ENCODE measurements at regions not wholly inside any gene's neighbourhood (a gene's known extent, or its start where the extent isn't known, plus 50 kb on each side); places are given as distances from the start of the nearest gene placed in this dataset.
"Not testable (repeated sequence)": the region's sequence is repeated elsewhere in the genome, so short reads cannot be mapped to it uniquely, and the experiment has no call there.

DNA sequence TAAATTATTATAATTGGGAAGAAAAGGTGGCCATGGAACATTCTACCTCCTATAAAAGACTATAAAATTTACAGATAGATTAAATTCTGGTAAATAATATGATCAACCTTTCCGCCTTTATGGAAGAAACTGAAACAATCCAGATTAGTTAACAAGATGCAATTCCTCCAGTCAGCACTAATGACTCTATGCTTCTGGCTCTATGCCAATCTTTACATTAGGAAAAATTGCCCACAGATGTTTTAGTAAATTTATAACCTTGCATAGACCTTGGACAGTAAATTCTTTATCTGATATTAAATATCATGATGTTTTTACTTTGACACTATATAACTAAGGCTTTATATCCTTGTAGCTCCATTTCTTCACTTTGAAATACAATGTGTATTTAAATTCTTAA is 2302.5 kb downstream of the ARAP2 start:
- no peaks in the 10 kb centered on the region for H3K36me3 ChIP-seq
- H3K4me1 ChIP-seq: no peaks in the 10 kb centered on the region
- no peak for DNase-seq (ENCODE audit: low spot score in 2 of 2)
- H3K27me3 ChIP-seq: no peaks in the 10 kb centered on the region
- no peak overlapping the region for H3K27ac ChIP-seq
- no peaks in the 10 kb centered on the region for H3K9me3 ChIP-seq
- no peak for TF ChIP-seq POLR2A (IDR thresholded peaks at IDR 0.05)
- TF ChIP-seq EP300 (IDR thresholded peaks at IDR 0.05): no peak
- TF ChIP-seq, protein P1, sequence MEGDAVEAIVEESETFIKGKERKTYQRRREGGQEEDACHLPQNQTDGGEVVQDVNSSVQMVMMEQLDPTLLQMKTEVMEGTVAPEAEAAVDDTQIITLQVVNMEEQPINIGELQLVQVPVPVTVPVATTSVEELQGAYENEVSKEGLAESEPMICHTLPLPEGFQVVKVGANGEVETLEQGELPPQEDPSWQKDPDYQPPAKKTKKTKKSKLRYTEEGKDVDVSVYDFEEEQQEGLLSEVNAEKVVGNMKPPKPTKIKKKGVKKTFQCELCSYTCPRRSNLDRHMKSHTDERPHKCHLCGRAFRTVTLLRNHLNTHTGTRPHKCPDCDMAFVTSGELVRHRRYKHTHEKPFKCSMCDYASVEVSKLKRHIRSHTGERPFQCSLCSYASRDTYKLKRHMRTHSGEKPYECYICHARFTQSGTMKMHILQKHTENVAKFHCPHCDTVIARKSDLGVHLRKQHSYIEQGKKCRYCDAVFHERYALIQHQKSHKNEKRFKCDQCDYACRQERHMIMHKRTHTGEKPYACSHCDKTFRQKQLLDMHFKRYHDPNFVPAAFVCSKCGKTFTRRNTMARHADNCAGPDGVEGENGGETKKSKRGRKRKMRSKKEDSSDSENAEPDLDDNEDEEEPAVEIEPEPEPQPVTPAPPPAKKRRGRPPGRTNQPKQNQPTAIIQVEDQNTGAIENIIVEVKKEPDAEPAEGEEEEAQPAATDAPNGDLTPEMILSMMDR (IDR thresholded peaks at IDR 0.05): no peak
- WGBS, 2 donors: 77% methylated on average over 1 of the region's 1 CpG
- no peak overlapping the region for H3K4me3 ChIP-seq

DNA sequence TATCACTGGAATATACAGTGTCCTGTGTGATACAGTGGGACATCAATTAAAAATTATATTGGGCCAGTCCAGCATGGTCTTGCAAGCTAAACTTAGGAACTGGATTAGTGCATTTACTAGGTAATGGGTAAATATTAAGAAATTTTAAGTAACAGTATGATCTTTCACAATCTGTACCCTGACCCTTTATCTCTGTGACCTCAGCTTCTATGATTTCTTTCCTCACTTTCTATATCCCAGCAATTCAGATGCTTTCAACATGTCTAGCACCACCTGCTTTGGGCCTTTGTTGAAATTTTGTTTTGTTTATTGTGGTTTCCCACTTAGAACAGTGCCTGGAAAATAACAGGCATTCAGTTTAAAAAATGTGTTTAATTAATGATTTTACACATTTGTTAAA is 2295.4 kb downstream of the ARAP2 start:
- no peak overlapping the region for H3K27ac ChIP-seq
- H3K36me3 ChIP-seq: no peaks in the 10 kb centered on the region
- DNase-seq (ENCODE audit: low spot score in 2 of 2): no peak
- H3K4me3 ChIP-seq: no peak overlapping the region
- no peaks in the 10 kb centered on the region for H3K4me1 ChIP-seq
- H3K27me3 ChIP-seq: no peaks in the 10 kb centered on the region
- H3K9me3 ChIP-seq: no peaks in the 10 kb centered on the region
- TF ChIP-seq POLR2A (IDR thresholded peaks at IDR 0.05) (no peak), EP300 (IDR thresholded peaks at IDR 0.05) (no peak)
- TF ChIP-seq, protein P1 (IDR thresholded peaks at IDR 0.05): no peak

DNA sequence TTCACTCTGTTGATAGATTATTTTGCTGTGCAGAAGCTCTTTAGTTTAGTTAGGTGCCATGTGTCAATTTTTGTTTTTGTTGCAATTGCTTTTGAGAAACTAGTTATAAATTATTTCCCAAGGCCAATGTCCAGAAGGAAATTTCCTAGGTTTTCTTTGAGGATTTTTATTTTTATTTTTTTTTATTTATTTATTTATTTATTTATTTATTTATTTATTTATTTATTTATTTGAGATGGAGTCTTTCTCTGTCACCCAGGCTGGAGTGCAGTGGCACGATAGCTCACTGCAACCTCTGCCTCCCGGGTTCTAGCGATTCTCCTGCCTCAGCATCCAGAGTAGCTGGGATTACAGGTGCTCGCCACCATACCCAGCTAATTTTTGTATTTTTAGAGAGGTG is 2290.5 kb downstream of the ARAP2 start:
- not testable (repeated sequence) for H3K4me3 ChIP-seq; H3K4me1 ChIP-seq; H3K27me3 ChIP-seq; H3K27ac ChIP-seq; H3K9me3 ChIP-seq; H3K36me3 ChIP-seq; DNase-seq (ENCODE audit: low spot score in 2 of 2)
- WGBS, 2 donors: 92 to 100% methylated on average over 4 of the region's 4 CpGs

DNA sequence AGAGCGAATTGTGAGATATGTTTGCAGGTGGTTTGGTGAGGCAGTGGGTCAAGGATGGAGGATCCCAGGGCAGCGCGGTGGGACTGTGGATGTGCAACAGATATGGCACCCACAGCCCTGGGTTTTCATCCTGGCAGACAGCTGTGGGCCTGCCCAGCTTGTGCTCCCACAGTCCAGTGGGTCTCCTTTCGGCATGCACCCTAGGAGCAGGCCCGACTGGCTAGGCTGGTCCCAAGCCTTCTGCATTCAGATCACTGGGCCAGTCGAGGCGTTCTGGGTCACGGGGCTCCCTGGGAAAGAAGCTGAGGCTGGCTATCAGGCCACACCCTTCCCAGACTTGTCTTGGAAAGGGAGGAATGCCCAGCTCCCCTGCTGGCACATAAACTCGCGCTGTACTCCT is 2289.6 kb downstream of the ARAP2 start:
- no peak for TF ChIP-seq EP300 (IDR thresholded peaks at IDR 0.05)
- Histone ChIP-seq H3K27ac (no peak overlapping the region), H3K4me1 (no peaks in the 10 kb centered on the region), H3K36me3 (no peaks in the 10 kb centered on the region), H3K27me3 (no peaks in the 10 kb centered on the region), H3K9me3 (peaks cover 0 to 3% (median 0%) of the 10 kb centered on the region in 4 donors), H3K4me3 (no peak overlapping the region)
- no peak for DNase-seq (ENCODE audit: low spot score in 2 of 2)
- 92 to 100% methylated on average over 3 to 6 of the region's 10 CpGs for WGBS, 2 donors

DNA sequence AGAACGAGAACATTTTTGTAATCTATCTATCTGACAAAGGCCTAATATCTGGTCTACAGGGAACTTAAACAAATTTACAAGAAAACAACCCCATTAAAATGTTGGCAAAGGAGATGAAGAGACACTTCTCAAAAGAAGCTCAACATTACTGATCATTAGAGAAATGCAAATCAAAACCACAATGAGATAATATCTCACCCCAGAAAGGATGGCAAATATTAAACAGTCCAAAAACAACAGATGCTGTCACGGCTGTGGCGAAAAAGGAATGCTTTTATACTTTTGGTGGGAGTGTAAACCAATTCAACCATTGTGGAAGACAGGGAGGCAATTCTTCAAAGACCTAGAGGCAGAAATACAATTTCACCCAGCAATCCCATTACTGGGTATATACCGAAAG is 2284.8 kb downstream of the ARAP2 start:
- H3K27ac ChIP-seq: no peak overlapping the region
- DNase-seq (ENCODE audit: low spot score in 2 of 2): no peak
- no peaks in the 10 kb centered on the region for H3K36me3 ChIP-seq
- TF ChIP-seq, protein P1 (IDR thresholded peaks at IDR 0.05): no peak
- no peak for TF ChIP-seq POLR2A (IDR thresholded peaks at IDR 0.05)
- TF ChIP-seq EP300 (IDR thresholded peaks at IDR 0.05): no peak
- no peaks in the 10 kb centered on the region for H3K4me1 ChIP-seq
- WGBS, 2 donors: 56 to 75% methylated on average over 4 of the region's 4 CpGs
- H3K4me3 ChIP-seq: no peak overlapping the region
- peaks cover 0 to 3% (median 0%) of the 10 kb centered on the region in 4 donors for H3K9me3 ChIP-seq
- H3K27me3 ChIP-seq: no peaks in the 10 kb centered on the region

DNA sequence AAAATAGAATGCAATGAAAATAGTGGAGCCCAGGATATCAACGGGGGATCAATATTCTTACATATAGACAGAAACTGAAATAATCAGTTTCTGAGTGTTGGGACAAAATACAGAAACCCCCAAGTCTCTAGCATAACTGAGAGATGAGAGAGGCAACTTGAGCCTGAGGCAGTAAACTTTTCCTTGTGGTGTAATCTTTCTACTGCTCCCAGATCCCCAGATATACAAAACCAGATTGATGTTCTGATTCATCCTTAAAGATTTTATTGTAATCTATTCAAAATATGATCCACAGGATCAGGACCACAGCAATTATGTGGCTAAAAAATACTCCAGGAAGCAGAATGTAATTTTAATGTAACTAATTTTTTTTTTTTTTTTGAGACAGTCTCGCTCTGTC is 2282.6 kb downstream of the ARAP2 start:
- TF ChIP-seq, protein P1 (IDR thresholded peaks at IDR 0.05): no peak
- no peak for TF ChIP-seq EP300 (IDR thresholded peaks at IDR 0.05)
- TF ChIP-seq POLR2A (IDR thresholded peaks at IDR 0.05): no peak
- H3K27me3 ChIP-seq: no peaks in the 10 kb centered on the region
- no peaks in the 10 kb centered on the region for H3K9me3 ChIP-seq
- H3K36me3 ChIP-seq: no peaks in the 10 kb centered on the region
- 76 to 88% methylated on average over 2 of the region's 2 CpGs for WGBS, 2 donors
- no peak overlapping the region for H3K4me3 ChIP-seq
- no peak overlapping the region for H3K27ac ChIP-seq
- no peak for DNase-seq (ENCODE audit: low spot score in 2 of 2)
- no peaks in the 10 kb centered on the region for H3K4me1 ChIP-seq
